ENCODE measurements at regions not wholly inside any gene's neighbourhood (a gene's known extent, or its start where the extent isn't known, plus 50 kb on each side); places are given as distances from the start of the nearest gene placed in this dataset.
A peak's percentile ranks its signal among the peaks of the same experiment; 100 is the strongest.

- DNase-seq: no peak
These were observed 50.6 kb upstream of the GNAO1 start for GRCh38 chr16:56140645-56141044.

DNA sequence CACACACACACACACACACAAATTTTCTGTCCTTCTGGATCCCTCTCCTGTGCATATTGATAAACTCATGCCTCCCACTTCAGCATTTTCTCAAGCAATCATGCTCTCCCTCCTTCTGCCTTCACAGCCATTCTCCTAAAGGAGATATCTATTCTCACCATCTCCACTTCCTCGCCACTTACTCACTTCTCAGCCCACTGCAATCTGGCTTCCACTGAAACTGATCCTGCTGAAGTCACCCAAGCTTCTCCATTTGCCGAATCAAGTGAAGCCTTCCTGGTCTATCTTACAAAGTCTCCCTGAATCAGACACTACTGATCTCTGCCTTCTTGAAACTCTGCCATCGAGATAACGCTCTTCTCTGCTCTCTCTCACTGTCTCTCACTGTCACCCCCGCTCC lies 54.0 kb upstream of the GNAO1 start:
- no peak for DNase-seq

GRCh38 chr16:56136256-56136655 lies 55.0 kb upstream of the GNAO1 start:
- DNase-seq: no peak

DNA sequence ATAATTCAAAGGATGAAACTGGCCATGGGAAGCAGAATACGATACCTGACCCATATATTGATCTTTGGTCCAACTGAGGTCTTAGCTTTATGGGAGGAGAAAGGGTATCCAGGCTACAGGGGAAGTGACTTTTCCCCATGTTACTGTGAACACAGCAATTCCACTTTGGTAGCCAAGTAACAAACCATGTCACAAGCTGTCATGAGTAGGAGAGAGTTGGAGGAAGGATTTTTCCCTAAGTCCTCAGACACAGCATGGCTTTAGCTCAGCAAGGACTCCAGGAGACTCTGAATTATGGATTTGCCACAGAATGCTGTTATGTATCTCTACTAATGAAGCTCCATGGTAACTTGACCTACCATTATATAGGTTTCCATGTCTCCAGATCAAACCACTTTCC lies 56.5 kb upstream of the GNAO1 start:
- no peak for DNase-seq

DNA sequence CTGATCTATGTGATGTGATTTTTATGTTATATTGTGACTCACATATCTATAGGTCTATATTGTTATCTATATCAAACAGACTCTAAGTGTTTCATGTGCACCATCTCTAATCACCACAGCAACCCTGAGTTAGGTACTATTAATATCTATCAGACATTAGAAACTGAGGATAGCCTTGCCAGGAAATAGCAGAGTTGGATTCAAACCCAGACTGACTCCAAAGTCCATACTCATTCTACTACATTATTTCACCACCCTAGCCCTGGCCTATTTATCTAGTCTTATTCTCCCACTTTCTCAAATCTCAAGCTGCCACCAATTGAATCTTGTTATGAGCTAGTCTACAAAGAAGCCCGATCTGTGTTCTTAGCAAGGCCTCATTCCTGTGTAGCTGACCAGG lies 65.4 kb upstream of the GNAO1 start:
- no peak for DNase-seq

GRCh38 chr16:56122251-56122650 lies 69.0 kb upstream of the GNAO1 start:
- DNase-seq: no peak

DNA sequence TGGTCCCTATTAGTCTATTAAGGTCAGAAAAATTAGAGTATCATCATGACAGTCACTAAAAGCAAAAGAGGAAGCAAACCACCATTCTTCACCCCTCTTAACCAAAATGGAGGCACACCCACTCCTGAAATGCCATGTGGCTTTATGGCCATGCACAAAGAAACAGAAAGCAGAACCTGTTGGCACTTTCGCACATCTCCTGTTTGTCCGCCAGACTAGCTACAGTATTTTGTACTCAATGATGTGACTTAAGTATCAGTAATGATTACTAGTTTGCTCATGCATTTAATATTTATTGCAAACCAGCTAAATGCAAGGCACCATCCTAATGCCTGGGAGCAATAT lies 70.2 kb upstream of the GNAO1 start:
- no peak for DNase-seq

GRCh38 chr16:56120447-56121155 lies 70.7 kb upstream of the GNAO1 start:
- no peak for DNase-seq

DNA sequence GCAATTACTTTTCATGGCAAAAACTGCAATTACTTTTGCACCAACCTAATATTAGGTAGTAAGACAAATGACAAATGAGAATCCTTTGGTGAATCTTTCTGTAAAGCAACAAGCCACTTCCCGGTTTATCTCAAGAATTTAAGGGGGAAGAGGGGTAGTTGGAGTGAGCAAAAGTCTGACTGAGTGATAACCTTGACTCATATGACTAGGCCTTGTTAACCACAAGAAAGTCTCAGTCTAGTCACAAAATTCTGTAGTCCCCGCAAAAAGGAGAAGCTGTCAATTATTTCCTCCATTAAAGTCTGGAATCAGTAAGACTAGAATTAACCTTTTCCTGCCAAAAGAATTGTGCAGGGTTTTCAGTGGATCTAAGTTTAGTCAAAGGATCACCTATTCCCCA lies 72.2 kb upstream of the GNAO1 start:
- DNase-seq: no peak

GRCh38 chr16:56116577-56116964 lies 74.7 kb upstream of the GNAO1 start:
- DNase-seq: no peak

- DNase-seq: no peak
These were observed 75.3 kb upstream of the GNAO1 start for GRCh38 chr16:56115817-56116576.

DNA sequence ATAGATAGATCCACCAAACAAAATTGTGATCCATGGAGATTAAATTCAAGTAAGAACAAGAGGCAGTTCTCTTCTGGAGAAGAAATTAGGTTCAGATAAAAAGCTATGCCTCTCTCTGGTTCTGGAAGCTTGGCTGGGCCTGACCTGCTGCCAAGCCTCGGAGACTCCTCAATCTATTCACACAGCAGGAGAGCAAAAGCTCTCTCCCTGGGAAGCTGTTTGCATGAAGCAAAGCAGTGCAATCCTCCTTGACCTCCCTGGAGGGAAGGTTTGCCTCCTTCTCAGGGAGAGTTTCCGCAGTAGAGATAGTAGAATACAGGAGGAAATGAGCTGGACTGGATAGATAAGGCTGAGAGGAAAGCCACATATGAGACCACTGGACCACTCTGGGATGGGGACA lies 78.1 kb upstream of the GNAO1 start:
- no peak for DNase-seq

- DNase-seq: no peak
These were observed 80.2 kb upstream of the GNAO1 start for GRCh38 chr16:56111100-56111499.

GRCh38 chr16:56109994-56110393 lies 81.3 kb upstream of the GNAO1 start:
- DNase-seq: no peak

DNA sequence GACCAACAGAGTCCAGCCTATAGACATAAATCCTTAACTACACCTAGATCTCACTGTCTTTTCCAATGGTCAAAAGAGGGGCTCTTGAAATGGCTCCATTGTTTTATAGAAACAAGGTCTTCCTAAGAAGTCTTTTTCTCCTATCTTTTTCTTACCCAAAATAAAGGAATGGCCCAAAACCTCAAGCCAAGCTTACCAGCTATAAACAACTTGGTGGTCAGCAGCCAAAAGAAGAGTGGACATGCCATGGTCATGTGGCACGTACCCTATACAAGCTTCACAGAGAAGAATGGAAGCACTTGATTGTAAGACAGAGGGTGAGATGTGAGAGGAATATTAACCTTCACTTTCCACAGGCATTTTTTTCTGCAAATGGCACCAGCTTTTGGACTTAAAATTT lies 82.1 kb upstream of the GNAO1 start:
- no peak for DNase-seq

- DNase-seq: no peak
These were observed 82.6 kb upstream of the GNAO1 start for GRCh38 chr16:56108724-56109123.

GRCh38 chr16:56108056-56108471 lies 83.2 kb upstream of the GNAO1 start:
- DNase-seq: no peak

DNA sequence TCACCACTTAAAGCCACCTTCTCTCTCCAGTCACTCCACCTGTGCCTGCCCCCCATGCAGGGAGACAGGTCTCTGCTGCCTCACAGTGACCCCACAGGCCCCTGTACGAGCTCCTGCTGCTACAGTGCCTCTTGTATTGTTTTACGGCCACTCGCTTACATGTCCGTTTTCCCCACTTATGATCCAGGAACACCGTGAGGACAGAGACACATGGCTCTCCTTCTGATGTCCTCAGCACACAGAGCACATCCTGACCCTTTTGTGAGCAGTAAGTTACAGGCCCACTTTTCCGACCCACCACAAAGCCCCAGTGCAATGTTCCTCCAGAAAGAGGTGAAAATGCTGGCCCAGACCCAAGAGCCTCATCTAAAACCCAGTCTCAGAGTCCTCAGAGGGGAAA lies 84.8 kb upstream of the GNAO1 start:
- no peak for DNase-seq

DNA sequence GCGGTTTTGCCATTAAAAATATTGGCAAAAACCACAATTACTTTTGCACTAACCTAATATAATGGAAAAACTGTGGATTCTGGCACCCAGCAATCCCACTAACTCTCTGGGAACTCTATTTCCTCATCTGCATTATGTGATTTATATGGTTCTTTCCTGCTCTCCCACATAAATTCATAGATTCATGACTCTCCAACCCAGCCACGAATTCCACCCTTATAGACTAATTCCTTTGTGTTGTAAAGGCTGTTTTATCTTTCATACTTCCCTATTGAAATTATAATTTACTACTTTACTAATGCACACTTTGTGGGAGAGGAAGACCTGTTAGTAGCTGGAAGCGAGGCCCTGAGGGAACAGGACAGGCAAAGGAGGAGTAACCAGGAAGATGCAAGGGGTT lies 88.4 kb upstream of the GNAO1 start:
- no peak for DNase-seq

- DNase-seq: peak; percentile 67
These were observed 89.1 kb upstream of the GNAO1 start for GRCh38 chr16:56102183-56102686.

GRCh38 chr16:56101480-56101879 lies 89.8 kb upstream of the GNAO1 start:
- no peak for DNase-seq

- DNase-seq: no peak
These were observed 94.0 kb upstream of the GNAO1 start for GRCh38 chr16:56097306-56097705.

GRCh38 chr16:56094231-56094630 lies 97.1 kb upstream of the GNAO1 start:
- DNase-seq: no peak

DNA sequence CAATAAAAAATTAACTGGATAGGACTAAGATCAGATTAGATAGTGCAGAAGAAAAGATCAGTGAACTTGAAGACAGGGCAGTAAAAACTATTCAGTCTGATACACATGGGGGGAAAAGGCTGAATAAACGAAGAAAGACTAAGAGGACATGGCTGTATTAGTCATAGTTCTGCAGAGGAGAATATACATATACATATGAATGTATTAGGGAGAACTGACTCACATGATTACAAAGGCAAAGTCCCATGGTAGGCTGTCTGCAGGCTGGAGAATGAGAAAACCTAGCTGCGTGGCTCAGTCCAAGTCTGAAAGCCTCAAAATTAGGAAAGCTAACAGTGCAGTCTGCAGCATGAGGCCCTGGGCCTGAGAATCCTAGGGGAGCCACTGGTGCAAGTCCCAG lies 98.2 kb upstream of the GNAO1 start:
- no peak for DNase-seq
